HG03571 (cell line): ENCODE measurements at regions not wholly inside any gene's neighbourhood (a gene's known extent, or its start where the extent isn't known, plus 50 kb on each side); places are given as distances from the start of the nearest gene placed in this dataset.
"Not testable (repeated sequence)": the region's sequence is repeated elsewhere in the genome, so short reads cannot be mapped to it uniquely, and the experiment has no call there.

Experiments used
- ATAC-seq: cut with Tn5 transposase; IDR thresholded peaks from one replicate; pipeline ENCODE4 v1.9.1; 2021; ENCODE audit not compliant: unreplicated experiment

DNA sequence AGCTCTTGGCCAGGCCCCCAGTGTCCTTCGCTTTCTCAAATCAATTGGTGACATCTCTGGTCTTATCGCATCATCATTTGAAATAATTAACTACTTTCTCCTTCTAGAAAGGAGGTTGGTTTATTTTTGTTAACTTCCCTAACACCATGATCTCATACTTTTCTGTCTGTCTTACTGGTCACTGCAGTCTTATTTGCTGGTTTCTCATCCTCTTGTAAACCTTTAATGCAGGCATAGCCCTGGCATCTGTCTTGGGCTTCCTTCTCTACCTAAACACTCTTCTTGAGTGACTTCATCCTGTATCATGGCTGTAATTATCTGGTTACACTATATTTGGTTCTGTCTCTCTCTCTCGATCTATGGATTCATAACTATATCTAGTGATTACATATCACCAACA, 152.8 kb downstream of the CYSLTR2 start:
- ATAC-seq = no peak

- ATAC-seq = no peak
These were observed 155.0 kb downstream of the CYSLTR2 start for GRCh38 chr13:48808683-48809082.

DNA sequence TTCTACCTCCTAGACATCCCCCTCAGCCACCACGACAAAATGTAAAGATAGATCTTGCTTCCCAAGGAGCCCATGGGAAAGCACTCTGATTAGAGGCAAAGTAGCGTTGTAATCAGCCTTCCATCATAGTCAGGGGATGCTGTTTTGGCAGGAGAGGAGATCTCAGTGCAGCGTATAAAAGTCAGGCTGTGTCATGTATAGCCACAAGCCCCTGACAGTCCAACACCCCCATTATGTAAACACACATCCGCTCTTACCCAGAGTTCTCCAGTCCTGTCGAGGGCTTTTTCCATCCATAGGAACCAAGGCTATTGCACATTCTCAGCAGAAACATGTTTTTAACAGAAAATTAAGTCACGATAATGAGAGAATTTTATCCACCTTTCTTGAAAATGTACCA, 156.3 kb downstream of the CYSLTR2 start:
- no peak for ATAC-seq

DNA sequence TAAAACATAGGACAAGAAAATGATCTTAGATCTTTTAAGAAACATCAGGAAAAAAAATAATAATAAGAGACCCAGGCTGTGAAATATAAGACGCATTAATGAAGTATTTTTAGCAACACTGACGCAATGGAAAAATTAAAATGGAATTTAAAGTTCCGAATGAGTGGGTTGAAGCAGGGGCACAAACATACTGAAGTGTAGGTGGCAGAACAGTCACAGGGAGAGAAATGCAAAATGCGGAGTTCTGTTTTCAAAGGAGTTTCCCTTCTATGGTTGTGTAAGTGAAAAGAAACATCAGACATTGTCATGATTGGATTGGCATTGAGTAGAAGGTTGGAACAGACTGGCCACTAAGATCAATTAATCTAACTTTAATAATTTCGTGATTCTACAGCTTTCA, 159.8 kb downstream of the CYSLTR2 start:
- no peak for ATAC-seq

DNA sequence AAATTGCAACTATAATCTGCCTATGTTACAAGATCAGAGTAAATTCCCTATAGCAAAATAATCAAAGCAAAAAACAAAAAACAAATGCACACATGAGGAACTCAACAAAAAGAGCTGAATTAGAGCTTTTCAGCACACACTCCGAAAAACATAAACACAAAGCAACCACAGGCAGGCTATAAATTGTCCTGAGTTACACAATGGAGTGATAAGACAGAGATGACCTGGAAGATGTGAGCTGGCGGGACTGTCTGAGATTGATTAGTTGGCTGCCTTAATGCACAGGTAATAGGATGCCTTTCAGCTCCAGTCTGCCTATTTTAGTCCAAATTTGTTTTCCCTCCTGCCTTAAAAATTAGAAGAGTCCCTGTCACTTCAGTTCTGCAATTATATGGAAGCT, 159.0 kb upstream of the FNDC3A start:
- ATAC-seq = no peak

- no peak for ATAC-seq
These were observed 158.4 kb upstream of the FNDC3A start for GRCh38 chr13:48817166-48817802.

DNA sequence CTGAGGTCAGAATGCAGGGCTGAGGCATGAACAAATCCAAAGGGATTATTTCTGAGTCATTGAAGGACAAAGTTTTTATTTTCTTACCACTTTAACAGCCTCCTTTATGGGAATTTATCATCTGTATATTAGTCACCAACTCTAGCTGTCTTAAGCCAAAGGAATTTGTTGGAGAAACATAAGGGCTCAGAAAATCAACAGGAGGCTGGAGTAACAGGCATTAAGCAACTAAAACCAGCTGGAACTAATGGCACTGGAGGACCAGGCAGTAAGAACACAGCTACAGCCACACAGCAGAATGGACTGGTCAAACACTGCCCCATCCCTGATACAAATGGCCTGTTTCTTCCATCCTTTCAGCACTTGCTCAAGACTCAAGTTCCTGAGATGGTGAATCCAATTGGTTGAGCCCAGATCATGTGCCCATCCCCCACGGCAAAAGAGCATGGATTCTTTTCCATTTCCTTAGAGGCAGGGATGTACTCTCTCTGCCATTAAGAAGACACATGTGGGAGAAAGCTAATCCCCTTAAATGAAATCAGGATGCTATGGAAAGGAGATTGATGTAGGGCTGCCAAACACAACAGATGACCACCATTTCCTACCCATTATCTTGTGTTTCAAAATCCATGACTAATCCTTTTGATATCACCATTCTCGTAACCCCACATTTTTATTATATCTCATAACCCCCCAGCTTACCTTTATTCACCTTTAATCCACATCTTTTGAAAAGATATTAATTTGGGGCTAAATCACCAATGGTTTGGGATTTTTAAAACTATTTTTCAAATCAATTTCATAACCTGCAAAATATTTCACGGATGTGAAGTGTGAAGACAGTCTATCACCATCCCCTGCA, 157.0 kb upstream of the FNDC3A start:
- ATAC-seq = no peak

DNA sequence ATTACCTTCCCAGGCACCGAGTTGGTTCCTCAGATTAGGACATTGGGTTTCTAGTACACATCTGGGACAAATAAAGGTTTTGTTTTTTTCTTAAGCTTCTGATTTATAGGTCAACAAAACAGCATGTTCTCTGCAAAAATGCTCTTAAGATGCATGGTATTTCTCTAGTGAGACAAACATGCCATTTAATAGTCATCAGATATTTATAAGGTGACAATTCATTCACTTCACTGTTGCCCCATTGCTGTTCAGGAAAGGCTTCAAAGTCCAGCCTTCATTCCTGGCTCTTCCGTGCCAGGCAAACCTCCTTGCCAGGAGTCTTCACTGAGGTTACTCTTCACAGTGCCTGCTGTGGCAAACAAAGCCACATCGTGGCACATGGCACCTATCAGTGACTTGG, 156.3 kb upstream of the FNDC3A start:
- no peak for ATAC-seq

GRCh38 chr13:48819899-48820298, 155.8 kb upstream of the FNDC3A start:
- ATAC-seq = no peak

DNA sequence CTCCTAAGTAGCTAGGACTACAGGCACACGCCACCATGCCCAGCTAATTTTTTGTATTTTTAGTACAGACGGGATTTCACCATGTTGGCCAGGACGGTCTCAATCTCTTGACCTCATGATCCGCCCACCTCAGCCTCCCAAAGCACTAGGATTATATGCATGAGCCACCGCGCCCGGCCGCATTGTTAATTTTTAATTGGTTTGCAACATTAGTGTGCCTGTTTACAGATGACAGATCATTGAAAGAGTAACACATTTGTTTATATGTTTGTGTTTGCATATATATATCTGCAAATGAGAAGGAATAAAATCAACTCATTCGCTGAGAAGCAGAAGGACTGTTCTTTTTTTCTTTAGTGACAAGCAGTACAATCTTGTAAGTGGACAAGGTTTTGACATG, 152.2 kb upstream of the FNDC3A start:
- ATAC-seq = not testable (repeated sequence)

- ATAC-seq = no peak
These were observed 149.7 kb upstream of the FNDC3A start for GRCh38 chr13:48826039-48826438.

GRCh38 chr13:48826922-48827454, 148.7 kb upstream of the FNDC3A start:
- not testable (repeated sequence) for ATAC-seq

DNA sequence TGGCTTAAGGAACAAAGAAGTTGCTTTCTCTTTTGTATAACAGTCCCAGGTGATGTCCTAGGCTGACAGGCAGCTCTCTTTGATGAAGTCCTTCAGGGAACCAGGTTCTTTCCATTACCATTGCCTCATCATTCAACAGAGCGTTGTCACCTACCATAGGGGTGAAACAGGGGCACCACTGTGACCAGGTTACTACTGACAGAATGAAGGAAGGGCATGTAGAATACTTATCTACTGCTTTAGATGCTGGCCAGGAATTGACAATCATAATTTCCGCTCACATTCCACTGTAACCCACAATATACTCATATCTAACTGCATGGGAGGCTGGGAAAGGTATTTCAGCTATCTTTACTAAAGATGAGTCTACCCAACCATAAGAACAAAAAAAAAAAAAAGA, 148.0 kb upstream of the FNDC3A start:
- ATAC-seq = no peak

- ATAC-seq = no peak
These were observed 146.7 kb upstream of the FNDC3A start for GRCh38 chr13:48828962-48829411.

GRCh38 chr13:48829536-48829935, 146.2 kb upstream of the FNDC3A start:
- ATAC-seq = no peak

DNA sequence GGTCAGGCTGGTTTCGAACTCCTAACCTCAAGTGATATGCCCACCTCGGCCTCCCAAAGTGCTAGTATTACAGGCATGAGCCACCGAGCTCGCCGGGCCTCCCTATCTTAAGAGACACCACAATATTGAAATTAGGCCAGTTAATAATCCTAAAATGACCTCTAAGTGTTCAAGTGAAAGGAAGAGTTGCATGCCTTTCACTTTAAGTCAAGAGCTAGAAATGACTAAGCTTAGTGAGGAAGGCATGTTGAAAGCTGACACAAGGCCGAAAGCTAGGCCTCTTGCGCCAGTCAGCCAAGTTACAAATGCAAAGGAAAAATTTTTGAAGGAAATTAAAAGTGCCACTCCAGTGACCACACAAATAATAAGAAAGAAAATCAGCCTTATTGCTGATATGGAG, 144.5 kb upstream of the FNDC3A start:
- no peak for ATAC-seq

- ATAC-seq = no peak
These were observed 142.3 kb upstream of the FNDC3A start for GRCh38 chr13:48833412-48833811.

- not testable (repeated sequence) for ATAC-seq
These were observed 140.4 kb upstream of the FNDC3A start for GRCh38 chr13:48835326-48835725.

- no peak for ATAC-seq
These were observed 137.3 kb upstream of the FNDC3A start for GRCh38 chr13:48838193-48838973.

- no peak for ATAC-seq
These were observed 136.5 kb upstream of the FNDC3A start for GRCh38 chr13:48839171-48839570.

- no peak for ATAC-seq
These were observed 135.3 kb upstream of the FNDC3A start for GRCh38 chr13:48840366-48840765.
